ENCODE measurements at regions not wholly inside any gene's neighbourhood (a gene's known extent, or its start where the extent isn't known, plus 50 kb on each side); places are given as distances from the start of the nearest gene placed in this dataset.

DNA sequence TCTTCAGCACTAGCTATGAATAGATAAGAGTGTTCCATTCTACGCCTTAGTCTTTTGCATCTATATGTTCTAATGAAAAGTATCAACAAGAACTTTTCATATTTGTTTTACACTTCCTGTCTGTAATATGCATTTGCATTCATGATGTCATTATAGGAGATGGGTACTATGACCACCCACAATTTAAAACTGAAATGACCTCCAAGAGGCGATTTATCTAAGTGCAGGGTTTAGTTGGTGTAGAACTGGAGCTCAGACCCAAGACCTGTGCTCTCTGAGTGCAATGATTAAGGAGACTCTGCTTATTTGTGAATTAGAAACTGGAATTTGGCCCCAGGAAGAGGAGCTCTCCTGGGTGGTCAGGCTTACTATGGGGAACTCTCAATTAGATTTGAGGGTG, 289.1 kb downstream of the ETS1 start:
- DNase-seq: no peak

DNA sequence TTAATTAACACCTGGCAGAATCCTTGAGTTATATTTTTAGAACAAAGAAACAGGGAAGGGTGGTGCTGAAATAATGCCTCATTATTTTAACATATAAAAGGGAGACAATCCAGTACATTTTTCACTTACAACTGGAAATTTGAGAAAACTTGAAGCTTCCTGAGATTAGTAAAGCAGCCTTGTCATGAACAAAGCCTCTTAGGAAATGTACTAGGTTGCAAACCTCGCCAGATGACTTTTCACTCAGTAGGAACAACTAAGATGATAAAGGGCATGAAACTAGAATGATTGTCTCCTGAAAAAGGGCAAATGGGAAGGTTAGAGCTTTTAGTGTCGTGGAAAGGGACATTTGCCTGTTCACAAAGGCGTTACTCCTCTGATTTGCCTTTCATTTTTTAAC, 289.6 kb downstream of the ETS1 start:
- DNase-seq: no peak

DNA sequence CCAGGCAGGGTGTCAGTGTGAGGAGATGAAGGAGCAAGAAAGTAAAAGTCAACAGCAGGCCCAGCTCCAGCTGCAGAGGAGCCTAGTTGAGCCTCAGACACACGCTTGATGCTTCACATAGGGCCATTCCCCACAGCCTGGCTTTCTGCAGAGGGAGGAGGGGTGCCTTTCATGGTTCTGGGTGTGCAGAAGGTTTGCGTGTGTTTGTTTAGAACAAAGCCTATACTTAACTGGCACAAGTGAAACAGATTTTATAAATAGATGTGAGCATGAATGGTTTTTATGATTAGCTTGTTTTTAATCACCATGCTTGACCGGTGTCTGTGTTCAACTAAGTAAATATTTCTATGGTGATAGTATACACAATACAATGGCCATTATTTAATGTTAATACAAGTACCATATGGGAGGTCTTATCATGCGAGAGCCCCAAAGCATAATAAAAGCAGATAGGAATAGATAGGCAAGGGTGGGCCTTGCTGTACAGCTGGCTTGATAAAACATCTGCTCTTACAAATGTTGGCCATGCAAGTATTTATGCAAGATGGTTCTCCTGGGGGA, 290.2 kb downstream of the ETS1 start:
- DNase-seq: no peak

DNA sequence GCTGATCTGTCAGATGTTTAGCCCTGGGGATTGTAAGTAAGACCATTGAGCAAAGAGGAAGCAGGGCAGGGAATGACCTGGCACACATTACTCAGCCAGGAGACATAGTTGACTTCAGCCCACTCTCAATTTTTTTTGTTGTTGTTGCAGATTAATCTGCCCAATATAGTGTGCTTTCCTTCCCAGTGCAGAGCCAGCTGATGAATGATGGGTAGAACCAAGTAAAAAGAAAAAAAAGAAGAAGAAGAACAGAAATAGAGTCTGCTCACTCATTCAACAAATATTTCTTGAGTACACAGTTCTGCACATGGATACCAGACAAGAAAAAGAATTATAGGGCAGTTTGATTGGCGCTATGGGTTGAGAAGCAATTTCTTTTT, 292.7 kb downstream of the ETS1 start:
- no peak for DNase-seq

DNA sequence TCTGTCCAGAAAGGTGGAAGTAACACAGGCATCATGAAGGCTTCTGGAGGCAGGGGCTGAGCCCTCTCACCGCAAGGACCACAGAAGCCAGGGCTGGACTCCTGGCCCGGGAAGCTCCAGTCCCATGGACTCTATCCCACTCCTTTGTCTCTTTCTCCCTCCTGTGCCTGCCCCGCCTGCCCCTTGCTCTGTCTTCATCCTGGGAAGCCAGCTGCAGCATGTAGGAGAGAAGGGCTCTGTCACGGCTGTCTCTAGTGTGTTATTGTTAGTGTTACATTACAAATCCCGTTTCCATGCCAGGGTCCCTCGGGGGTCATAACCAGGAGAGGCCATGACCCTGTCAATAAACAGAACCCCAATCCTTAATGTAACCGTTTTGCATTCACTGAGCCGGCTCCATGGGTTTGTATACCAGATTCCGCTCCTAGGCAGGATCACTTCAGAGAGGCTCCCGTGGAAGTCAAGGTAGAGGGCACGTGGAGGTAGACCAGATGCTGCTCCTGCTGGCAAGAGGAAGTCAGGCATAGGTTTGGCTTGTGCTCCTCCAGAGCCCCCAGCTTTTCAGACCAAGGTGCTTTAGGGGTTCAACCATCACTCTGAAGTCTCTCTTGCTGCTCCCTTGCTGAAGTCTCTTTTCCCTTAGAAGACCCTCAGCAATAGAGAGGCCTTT, 293.2 kb downstream of the ETS1 start:
- no peak for DNase-seq

DNA sequence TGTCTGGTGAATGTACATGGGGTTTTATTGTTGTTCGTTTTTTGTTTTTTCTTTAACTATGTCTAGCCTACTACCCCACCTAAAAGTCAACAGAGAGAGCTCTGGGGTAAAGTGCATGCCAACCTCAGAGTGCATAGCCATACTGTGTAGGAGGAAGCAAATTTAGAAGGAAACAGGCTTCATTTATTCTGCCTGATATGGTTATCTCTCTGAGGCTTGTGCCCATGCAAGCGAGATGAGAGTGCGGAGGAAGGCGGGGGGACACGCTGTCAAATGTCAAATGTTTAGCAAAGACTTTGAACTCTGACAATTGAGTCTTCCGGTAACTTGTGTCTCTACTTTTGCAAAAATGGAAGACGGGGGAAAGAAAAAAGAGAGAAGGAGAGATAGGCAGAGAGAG, 295.5 kb downstream of the ETS1 start:
- DNase-seq: no peak

DNA sequence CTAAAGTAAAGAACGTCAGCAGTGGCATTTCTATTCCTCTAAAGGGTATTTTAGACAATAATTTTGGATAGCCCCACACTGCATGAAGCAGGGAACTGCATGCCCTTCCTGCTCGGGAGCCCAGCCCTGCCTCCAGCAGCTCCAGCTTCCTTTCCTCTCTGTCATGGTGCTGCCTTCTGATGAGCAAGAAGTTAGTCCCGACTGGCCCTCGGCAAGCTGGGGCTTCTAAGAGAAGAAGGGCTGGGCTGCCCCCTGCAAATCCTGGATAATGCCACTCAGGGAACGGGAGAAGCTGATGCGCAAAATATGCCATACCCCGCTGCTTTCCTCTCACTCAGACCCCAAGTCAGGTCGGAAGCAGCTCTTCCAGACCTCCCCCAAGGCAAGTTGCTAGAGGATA, 296.4 kb downstream of the ETS1 start:
- DNase-seq: no peak

DNA sequence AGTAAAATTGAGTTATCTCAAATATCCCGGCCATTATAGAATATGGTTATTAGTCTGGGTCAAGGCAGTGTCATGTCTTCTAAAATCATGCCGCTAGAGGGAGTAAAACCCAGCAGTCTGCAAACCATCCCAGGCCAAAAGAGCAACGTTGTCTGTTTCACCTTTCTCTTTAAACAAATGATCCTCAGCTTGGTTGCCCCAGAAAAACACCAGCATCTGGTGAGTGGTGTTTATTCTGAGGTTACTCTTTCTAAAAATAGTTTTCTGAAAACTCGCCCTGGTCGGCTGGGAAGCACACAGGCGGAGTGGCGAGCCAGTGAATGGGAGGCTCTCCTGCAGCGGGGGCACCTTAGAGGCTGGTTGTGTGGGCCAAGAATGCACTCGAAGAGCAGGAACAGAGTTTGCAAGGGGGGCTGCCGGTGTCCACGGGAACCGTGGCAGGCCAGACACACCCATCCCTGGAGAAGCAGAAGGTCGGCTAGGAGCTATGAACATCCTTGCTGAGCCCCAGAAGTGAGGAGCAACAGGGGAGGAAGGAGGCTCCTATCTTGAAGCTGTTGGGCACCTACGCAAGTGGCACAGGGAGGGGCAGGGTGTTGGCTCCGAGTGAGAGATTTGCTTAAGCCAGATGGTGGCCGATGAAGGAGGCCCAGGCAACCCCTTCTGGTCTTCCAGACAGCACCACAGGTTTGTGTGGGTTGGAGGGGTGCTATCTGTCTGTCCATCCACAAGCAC, 297.1 kb downstream of the ETS1 start:
- peak; percentile 65 for DNase-seq

DNA sequence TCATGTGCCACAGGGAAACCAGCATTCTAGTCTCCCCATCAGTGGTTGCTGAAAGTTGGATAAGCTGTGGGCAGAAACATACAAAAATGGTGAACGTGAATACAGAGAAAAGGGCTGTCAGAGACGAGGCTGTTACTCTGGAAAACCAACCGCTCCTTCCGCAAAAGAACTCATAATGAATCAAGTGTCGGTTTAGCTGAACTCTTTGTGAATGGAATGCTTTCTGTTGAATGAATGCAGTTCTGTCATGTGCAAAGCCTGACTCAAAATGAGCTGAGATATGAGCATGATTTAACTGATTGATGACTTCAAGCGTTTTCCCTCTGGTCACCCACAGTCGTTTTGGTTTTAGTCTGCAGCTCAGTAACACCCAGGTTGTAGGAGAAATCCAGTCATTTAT, 298.3 kb downstream of the ETS1 start:
- no peak for DNase-seq

DNA sequence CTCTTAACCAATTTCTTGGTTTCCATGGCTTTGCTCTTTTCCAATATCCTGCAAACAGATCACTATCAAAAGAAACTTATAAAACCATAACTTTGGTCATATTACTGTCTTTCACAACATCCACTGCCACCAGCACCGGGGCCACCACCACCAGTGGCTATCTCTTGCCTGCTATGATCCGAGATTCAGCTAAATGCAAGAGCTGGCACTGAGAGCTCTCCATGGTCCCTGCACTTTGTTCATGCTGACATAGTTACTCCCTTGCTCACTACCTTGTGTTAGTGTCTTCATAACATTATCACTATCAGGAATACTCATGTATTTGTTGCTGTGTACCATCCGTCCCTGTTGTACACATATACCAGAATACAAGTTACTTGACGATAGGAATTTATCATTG, 299.0 kb downstream of the ETS1 start:
- DNase-seq: no peak

DNA sequence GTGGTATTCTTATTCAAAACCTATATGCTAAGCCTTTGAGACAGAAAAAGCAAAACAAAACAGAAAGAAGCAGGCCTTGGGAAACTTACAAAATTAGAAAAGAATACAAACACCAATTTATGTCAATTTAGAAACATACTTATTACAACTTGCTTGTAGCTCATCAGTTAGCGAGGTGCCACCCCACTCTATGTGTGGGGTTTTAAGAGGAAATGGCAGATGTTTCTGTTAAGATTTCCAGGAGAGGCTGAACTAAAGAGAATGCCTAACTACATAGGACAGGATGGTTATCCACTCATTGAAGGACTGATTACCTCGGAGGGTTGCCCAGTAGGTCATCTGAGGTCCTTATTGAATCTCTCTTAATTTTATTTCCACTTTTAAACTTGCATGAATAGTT, 302.0 kb downstream of the ETS1 start:
- no peak for DNase-seq

DNA sequence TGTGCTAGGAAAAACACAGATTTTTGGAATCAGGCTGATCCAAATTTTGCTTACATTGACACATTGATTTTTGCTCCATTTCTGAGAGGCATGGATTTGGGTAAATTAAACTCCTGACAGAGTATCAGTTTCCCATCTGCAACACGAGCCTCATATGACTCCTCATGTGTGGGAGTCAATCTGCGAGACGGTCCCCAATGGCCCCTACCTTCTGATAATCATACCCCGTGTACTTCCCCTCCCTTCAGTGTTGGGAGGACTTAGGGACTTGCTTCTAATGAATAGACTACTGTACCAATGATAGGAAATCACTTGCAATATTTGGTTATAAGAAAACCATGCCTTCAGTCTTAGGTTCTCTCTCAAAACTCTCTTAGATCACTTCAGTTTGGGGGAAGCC, 302.7 kb downstream of the ETS1 start:
- DNase-seq: no peak

DNA sequence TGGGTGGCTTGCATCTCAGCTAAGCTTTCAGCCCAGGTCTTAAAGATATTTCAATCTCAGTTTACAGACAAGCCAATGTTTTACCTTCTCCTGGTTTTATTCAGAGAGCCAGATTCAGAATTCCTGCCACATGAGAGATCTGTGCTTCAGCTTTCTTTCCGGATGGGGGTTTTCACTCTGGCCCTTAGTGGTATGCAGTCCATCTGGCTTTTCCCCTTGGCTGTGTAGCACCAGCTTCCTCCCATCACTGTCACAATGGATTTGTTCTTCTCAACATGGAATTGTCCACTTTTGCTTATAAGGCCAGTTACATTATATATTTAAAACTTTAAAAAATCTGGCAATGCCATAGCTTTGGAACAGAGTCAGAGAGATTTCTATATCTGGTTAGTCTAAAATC, 303.9 kb downstream of the ETS1 start:
- DNase-seq: no peak

DNA sequence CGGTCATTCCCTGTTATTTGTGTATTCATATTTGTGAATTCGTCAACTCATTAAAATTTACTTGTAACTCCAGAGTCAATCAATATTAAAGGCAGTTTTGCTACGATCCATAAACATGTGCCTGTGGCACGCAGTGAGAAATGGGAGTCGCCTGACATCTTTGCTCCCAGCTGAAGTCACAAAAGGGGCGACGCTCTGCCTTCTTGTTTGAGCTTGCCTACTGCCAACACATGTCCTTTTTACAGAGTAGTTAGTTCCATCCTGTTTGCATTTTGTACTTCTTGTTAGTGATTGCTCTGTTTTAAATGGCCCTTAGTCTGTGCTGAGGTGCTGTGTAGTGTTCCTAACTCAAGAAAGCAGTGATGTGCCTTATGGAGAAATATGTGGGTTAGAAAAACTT, 305.3 kb downstream of the ETS1 start:
- DNase-seq: no peak

DNA sequence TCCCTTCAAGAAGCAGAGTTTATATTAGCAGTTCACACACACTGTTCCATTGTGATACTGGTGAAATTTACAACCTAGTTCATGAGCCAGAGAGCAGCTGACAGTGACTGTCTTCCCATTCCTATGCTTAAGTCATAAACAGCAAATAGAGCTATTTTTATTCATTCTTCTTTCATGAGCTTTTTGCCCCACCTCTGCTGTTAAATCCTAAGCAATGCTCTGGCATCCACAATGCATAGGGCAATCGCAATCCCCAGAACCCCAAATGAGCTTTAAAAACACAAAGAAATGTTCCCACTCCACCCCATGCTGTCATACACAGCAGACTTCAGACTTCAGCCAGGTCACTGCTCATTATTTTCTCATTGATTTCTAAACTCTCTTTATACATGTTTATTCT, 307.5 kb downstream of the ETS1 start:
- DNase-seq: no peak

DNA sequence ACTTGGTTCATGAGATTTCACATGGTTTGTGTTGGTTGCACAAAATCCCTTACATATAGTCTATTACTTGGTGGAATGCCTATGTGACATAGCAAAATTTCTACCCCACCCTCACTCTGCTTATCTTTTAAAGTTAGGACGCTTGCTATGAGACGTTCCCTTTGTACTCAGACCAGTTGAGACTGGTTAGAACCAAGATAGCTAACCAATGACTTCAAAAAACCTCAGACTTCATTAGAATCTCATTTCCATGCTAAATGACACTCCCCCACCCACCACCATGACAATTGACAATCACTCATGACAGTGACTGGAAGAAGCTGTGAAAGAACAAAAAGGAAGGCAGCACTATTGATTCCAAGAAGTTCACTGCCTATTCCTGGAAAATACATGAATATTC, 313.6 kb downstream of the ETS1 start:
- no peak for DNase-seq

DNA sequence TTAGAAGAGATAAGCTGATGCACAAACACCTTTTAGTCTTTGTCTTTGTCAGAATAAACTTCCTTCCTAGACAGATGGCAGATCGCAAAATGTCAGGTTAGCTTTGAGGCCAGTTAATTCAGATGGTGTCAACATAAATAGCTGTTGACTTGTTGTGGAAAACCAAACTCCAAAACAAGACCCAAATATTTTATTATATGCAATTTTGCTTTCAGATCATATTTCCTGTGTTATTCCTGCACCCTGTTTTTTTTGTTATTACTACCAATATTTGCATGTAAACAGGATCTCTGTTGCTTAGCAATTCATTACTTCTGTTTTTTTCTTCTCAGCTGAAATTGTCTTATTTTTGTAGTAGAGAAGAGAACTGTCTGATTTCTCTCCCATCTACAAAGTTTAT, 316.0 kb downstream of the ETS1 start:
- no peak for DNase-seq

DNA sequence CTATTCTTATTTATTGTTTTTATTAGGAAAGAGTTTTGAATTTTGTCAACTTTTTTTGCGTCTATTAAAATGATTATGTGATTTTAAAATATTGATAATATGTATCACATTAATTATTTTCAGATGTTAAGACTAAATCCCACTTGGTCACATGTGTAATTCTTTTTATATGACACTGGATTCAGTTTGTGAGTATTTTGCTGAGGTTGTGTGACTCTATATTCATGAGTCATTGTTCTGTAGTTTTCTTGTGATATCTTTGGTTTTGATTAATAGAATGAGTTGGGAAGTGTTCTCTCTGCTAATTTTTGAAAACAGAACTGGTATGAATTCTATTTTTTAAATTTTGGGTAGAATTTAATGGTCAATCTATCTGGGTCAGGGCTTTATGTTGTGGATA, 317.9 kb downstream of the ETS1 start:
- DNase-seq: no peak

DNA sequence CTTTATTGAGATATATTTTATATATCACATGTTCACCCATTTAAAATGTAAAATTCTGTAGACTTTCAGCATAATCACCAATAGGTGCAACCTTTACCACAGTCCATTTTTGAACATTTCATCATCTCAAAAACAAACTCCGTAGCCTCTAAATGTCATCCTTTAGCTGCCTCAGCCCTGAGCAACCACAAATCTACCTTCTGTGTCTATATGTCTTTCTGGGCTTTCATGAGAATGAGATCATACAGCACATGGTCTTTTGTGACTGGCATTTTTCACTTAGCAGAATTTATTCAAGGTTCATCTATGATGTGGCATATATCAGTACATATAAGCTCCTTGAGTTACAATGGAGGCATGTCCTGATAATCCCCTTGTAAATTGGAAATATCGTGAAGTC, 320.5 kb downstream of the ETS1 start:
- DNase-seq: no peak

DNA sequence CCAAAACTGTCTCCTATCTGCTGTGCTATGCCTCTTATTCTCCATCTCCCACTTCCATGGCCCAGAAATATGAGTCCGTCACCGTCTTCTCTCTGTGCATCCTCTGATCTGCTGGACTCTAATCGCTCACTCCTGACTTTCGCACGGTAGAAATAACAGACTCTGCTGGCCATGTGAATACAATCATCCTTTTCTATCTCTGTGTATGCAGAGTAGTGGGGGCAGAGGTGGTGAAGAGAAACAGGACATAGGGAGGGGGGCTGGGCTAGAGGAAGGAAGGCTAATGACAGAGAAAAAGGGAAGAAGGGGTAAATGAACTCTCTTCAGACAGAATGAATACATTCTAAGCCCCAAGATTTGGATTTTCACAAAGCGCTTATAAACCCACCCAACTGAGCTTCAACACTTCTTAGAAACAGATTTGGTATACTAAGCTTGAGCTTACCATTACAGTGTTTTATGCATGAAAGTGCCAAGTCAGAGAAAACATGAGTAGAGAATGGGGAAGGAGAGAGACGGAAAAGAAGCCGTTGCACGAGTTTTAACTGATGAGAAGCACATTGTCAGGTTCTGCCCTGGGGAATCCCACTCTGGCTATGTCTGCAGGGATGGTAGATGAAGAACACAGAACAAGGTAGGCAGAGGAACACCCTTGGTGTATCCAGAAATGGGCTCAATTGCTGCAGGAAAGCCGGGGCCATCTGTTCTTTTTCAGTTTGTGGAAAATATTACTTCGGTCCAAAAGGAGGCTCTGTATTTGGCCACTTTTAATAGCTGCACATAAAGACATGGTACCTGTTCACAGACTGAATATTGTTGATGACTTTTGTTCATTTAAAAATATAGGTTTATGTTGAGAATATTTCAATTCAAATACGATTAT, 324.7 kb downstream of the ETS1 start:
- no peak for DNase-seq

DNA sequence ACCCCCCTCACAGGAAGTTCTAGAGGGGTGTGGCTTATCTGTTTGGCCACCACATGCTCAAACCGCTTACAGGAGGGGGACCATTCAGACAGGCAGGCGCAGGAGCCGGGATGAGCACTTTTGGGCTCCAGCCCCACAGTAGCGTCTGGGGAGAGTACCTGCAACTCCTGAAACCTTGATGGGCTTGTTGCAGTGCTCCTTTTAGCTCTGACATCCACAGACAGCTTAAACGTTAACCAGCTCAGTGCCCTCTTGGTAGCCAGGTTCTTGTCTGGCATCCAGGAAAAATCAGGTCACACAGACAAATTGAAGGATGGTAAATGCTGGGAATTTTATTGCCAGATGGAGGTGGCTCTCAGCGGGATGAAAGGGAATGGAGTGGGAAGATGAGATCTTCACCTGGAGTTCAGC, 326.3 kb downstream of the ETS1 start:
- no peak for DNase-seq

DNA sequence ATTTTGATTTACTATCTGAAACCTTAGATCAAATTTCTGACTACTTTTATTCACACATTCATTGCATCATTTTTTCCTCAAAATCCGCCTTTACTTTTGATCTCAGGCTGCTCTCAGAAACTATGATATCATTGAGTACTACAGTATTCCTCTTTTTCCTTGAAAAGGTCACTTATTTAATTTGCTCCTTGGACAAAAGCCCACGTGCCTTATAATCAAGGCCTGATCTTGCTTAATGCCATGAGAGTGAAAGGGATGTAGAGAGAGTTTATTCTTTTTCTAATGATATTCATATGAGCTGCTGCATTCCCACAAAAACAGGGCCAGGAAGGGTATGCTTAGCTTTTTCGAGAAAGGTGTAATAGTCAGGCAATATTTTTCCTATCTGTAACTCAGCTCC, 327.0 kb downstream of the ETS1 start:
- no peak for DNase-seq

DNA sequence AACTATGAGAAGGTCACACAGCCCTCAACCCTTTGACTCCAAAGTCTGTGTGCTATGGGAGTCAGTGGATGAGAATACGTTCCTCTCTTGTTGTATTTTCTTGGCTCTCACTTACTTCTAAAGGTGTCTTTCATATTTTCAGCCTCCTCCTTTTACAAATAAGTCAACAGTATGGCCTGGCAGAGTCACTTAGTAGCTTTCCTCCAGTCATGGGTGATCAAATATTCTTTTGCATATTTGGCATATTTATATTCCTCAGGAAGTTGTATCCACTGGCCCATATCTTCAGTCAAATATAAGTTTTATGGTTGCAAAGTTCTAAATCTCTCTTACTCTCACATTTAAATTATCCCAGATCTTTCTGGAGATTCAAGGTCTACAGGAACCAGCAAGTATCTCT, 327.5 kb downstream of the ETS1 start:
- no peak for DNase-seq

DNA sequence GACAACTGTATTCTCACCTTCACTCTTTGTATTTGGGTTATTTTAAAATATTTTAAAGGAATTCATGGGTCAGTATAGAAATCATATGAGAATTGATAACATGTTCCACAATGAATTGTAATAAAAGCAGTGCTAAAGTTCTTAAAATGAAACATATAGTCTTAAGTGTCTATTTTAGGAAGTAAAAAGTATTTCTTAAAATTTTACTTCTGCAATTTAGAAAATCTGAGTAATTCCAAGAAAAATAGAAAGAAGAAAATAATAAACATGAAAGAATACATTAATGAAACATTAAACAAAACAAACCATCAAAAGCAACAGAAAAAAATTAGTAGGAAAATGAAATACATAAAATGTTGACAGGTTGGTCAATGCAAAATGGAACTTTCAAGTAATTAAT, 332.4 kb downstream of the ETS1 start:
- DNase-seq: no peak

All from retina (tissue), 1 donor.